Fibroblast of lung (primary cell): ENCODE measurements at regions not wholly inside any gene's neighbourhood (a gene's known extent, or its start where the extent isn't known, plus 50 kb on each side); places are given as distances from the start of the nearest gene placed in this dataset.

Experiments used
- DNase-seq, 2 donors: peaks; one replicate each; pipeline versions ENCODE4 v3.0.0 to v3.0.0-alpha.2; 2010; ENCODE audit warnings: low read depth in 2 of 2
- H2AFZ ChIP-seq: 2 replicates; pipeline ENCODE4 v1.5.1; 2012; ENCODE audit warnings: low read length, control low read depth, inconsistent platforms
- H3K27ac ChIP-seq: 2 replicates; pipeline ENCODE4 v1.5.1; 2011; ENCODE audit warnings: low read length, control low read depth; ENCODE audit not compliant: insufficient read depth
- H3K27me3 ChIP-seq: 2 replicates; pipeline ENCODE4 v1.5.1; 2011; ENCODE audit warnings: mild to moderate bottlenecking, low read length; ENCODE audit not compliant: control insufficient read depth, insufficient read depth
- H3K36me3 ChIP-seq: 2 replicates; pipeline ENCODE4 v1.5.1; 2011; ENCODE audit warnings: low read length; ENCODE audit not compliant: control insufficient read depth, insufficient read depth
- H3K4me1 ChIP-seq: 2 replicates; pipeline ENCODE4 v1.5.1; 2011; ENCODE audit warnings: low read length; ENCODE audit not compliant: control insufficient read depth, insufficient read depth; ENCODE audit errors: extremely low read depth
- H3K4me2 ChIP-seq: 2 replicates; pipeline ENCODE4 v1.5.1; 2011; ENCODE audit warnings: low read length, control low read depth; ENCODE audit not compliant: insufficient read depth; ENCODE audit errors: extremely low read depth
- H3K4me3 ChIP-seq, 4 experiments: fragments of 200-600 bp in 1 of 4; sonication (generic) in 1 of 4; replicated peaks in 1 of 4; 2 replicates each; pipeline ENCODE4 v1.5.1; 2011 to 2016; ENCODE audit warnings: low read length in 4 of 4, low read depth in 3 of 4, mild to moderate bottlenecking in 3 of 4, control low read depth in 2 of 4, inconsistent platforms in 1 of 4, mixed read lengths in 1 of 4; ENCODE audit not compliant: insufficient read depth in 1 of 4; ENCODE audit errors: control extremely low read depth in 1 of 4
- H3K79me2 ChIP-seq: 2 replicates; pipeline ENCODE4 v1.5.1; 2012; ENCODE audit warnings: mild to moderate bottlenecking, low read length, inconsistent platforms; ENCODE audit not compliant: control insufficient read depth, insufficient read depth
- H3K9ac ChIP-seq: 2 replicates; pipeline ENCODE4 v1.5.1; 2011; ENCODE audit warnings: mild to moderate bottlenecking, low read length, control low read depth; ENCODE audit not compliant: insufficient read depth
- H3K9me3 ChIP-seq: 2 replicates; pipeline ENCODE4 v1.5.1; 2012; ENCODE audit warnings: low read depth, low read length; ENCODE audit not compliant: control insufficient read depth, insufficient read depth
- H4K20me1 ChIP-seq: 2 replicates; pipeline ENCODE4 v1.5.1; 2011; ENCODE audit warnings: low read length; ENCODE audit not compliant: control insufficient read depth, insufficient read depth; ENCODE audit errors: extremely low read depth
- CTCF ChIP-seq, 2 donors: IDR thresholded peaks in 1 of 2; conservative IDR thresholded peaks in 1 of 2; 1 replicate in 1 of 2; 2 replicates in 1 of 2; pipeline ENCODE4 v1.5.1; 2011 to 2012; ENCODE audit warnings: low read length in 2 of 2, control low read depth in 1 of 2, inconsistent platforms in 1 of 2, low read depth in 1 of 2, mild to moderate bottlenecking in 1 of 2
- EZH2 ChIP-seq: IDR thresholded peaks from 2 replicates; pipeline ENCODE4 v1.5.1; 2012; ENCODE audit warnings: low read length, control low read depth, mild to moderate bottlenecking; ENCODE audit errors: missing control alignments

- TF ChIP-seq EZH2: no peak
- no peak for TF ChIP-seq CTCF (conservative IDR thresholded peaks at IDR 0.05 in 1 of 2, IDR thresholded peaks at IDR 0.05 in 1 of 2; ENCODE audit: low read depth in 1 of 2, low read length in 2 of 2)
- H3K79me2 ChIP-seq: no peaks in the 10 kb centered on the region
Observed at GRCh38 chr16:13397126-13397525, 495.7 kb downstream of the SHISA9 start.

GRCh38 chr16:13401641-13402040 is 500.2 kb downstream of the SHISA9 start:
- DNase-seq: no peak
- Histone ChIP-seq H3K4me2 (no peak overlapping the region), H3K79me2 (no peaks in the 10 kb centered on the region), H3K9ac (no peak overlapping the region), H3K27me3 (no peaks in the 10 kb centered on the region), H3K9me3 (no peaks in the 10 kb centered on the region), H2AFZ (no peak overlapping the region), H3K27ac (no peak overlapping the region), H3K4me3 (no peak overlapping the region), H3K4me1 (no peaks in the 10 kb centered on the region), H3K36me3 (no peaks in the 10 kb centered on the region), H4K20me1 (no peaks in the 10 kb centered on the region)
- no peak for TF ChIP-seq EZH2
- TF ChIP-seq CTCF (conservative IDR thresholded peaks at IDR 0.05 in 1 of 2, IDR thresholded peaks at IDR 0.05 in 1 of 2; ENCODE audit: low read depth in 1 of 2, low read length in 2 of 2): no peak

More at GRCh38 chr16:13397126-13397525, 495.7 kb downstream of the SHISA9 start:
- no peak for DNase-seq
- Histone ChIP-seq H3K9me3 (no peaks in the 10 kb centered on the region), H3K27me3 (no peaks in the 10 kb centered on the region), H3K4me2 (no peak overlapping the region), H4K20me1 (no peaks in the 10 kb centered on the region), H3K4me3 (no peak overlapping the region), H3K4me1 (no peaks in the 10 kb centered on the region), H3K27ac (no peak overlapping the region), H2AFZ (no peak overlapping the region), H3K9ac (no peak overlapping the region), H3K36me3 (no peaks in the 10 kb centered on the region)

GRCh38 chr16:13402601-13403000 is 501.2 kb downstream of the SHISA9 start:
- Histone ChIP-seq H3K9me3 (no peaks in the 10 kb centered on the region), H3K27me3 (no peaks in the 10 kb centered on the region), H4K20me1 (no peaks in the 10 kb centered on the region), H3K27ac (no peak overlapping the region), H3K36me3 (no peaks in the 10 kb centered on the region), H3K4me3 (no peak overlapping the region), H3K4me2 (no peak overlapping the region), H3K4me1 (no peaks in the 10 kb centered on the region), H3K79me2 (no peaks in the 10 kb centered on the region), H3K9ac (no peak overlapping the region), H2AFZ (no peak overlapping the region)
- peak in 1 of 2 donors; percentile 5 for DNase-seq
- TF ChIP-seq CTCF (conservative IDR thresholded peaks at IDR 0.05 in 1 of 2, IDR thresholded peaks at IDR 0.05 in 1 of 2; ENCODE audit: low read depth in 1 of 2, low read length in 2 of 2): no peak
- no peak for TF ChIP-seq EZH2
